ENCODE measurements at regions not wholly inside any gene's neighbourhood (a gene's known extent, or its start where the extent isn't known, plus 50 kb on each side); places are given as distances from the start of the nearest gene placed in this dataset.
"Not testable (repeated sequence)": the region's sequence is repeated elsewhere in the genome, so short reads cannot be mapped to it uniquely, and the experiment has no call there.

DNA sequence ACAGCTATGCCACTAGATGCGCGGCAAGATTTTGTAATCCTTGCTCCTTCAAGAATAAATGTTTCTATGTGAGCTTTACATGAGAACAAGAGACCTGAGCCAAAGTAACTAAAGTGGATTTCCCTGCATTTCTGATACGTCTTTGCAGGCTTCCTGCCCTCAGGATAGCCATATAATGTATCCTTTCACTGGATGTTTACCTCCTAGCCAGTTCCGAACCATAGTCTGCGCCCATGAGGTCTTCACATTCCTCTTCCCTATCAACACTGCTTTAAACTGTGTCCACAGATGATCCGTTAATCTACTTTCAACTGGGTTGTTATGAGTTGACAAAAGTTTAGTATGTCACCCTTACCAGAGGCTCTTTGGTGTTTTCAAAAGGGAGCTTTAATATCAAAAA is 1889.1 kb upstream of the AGA start:
- H3K27ac ChIP-seq (ENCODE audit: poor library complexity, severe bottlenecking): no peak overlapping the region
- DNase-seq (ENCODE audit: low spot score): no peak
- TF ChIP-seq, protein P1, sequence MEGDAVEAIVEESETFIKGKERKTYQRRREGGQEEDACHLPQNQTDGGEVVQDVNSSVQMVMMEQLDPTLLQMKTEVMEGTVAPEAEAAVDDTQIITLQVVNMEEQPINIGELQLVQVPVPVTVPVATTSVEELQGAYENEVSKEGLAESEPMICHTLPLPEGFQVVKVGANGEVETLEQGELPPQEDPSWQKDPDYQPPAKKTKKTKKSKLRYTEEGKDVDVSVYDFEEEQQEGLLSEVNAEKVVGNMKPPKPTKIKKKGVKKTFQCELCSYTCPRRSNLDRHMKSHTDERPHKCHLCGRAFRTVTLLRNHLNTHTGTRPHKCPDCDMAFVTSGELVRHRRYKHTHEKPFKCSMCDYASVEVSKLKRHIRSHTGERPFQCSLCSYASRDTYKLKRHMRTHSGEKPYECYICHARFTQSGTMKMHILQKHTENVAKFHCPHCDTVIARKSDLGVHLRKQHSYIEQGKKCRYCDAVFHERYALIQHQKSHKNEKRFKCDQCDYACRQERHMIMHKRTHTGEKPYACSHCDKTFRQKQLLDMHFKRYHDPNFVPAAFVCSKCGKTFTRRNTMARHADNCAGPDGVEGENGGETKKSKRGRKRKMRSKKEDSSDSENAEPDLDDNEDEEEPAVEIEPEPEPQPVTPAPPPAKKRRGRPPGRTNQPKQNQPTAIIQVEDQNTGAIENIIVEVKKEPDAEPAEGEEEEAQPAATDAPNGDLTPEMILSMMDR (IDR thresholded peaks at IDR 0.05; ENCODE audit: poor library complexity, severe bottlenecking): no peak
- H3K4me3 ChIP-seq (ENCODE audit: severe bottlenecking): no peak overlapping the region
- no peaks in the 10 kb centered on the region for H3K36me3 ChIP-seq (ENCODE audit: low read depth)
- H3K4me1 ChIP-seq (ENCODE audit: insufficient read depth, poor library complexity, severe bottlenecking): no peaks in the 10 kb centered on the region
- H3K9me3 ChIP-seq (ENCODE audit: severe bottlenecking): no peaks in the 10 kb centered on the region
- no peaks in the 10 kb centered on the region for H3K27me3 ChIP-seq (ENCODE audit: insufficient read depth, poor library complexity, severe bottlenecking)
- ATAC-seq (ENCODE audit: low read depth): no peak

DNA sequence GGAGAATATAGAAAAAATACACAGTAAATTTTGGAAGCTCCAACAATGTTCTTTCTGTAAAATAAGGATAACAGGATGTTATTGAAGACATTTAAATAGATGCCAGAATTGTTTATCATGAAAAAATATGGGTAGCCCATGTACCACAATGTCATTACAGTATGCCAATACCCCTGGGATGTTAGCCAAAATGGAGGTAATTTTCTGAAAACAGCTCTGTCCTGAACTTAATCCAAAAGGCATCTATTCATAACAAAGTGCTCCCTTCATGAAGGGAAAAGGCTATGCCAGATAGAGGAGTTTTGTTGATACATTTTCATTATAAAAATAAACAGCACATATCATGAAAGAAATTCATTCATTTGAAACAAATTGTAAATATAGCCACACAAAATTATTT is 1902.6 kb upstream of the AGA start:
- TF ChIP-seq, protein P1 (IDR thresholded peaks at IDR 0.05; ENCODE audit: poor library complexity, severe bottlenecking): no peak
- no peak for ATAC-seq (ENCODE audit: low read depth)
- Histone ChIP-seq H3K27me3 (ENCODE audit: insufficient read depth, poor library complexity, severe bottlenecking) (no peaks in the 10 kb centered on the region), H3K27ac (ENCODE audit: poor library complexity, severe bottlenecking) (no peak overlapping the region), H3K4me3 (ENCODE audit: severe bottlenecking) (no peak overlapping the region), H3K36me3 (ENCODE audit: low read depth) (no peaks in the 10 kb centered on the region), H3K4me1 (ENCODE audit: insufficient read depth, poor library complexity, severe bottlenecking) (no peaks in the 10 kb centered on the region), H3K9me3 (ENCODE audit: severe bottlenecking) (no peaks in the 10 kb centered on the region)
- no peak for DNase-seq (ENCODE audit: low spot score)

DNA sequence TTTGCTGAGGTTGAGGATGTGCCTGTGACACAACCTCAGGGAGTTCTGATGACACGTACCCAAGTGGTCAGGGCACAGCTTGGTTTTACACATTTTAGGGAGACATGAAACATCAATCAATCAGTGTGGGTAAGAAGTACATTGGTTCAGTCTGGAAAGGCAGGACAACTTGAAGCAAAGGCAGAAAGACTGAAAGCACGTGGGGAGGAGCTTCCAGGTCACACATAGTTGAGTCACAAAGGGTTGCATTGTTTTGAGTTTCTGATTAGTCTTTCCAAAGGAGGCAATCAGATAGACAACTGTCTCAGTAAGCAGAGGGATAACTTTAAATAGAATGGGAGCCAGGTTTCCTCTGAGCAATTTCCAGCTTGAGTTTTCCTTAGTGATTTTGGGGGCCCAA is 1910.0 kb upstream of the AGA start:
- DNase-seq (ENCODE audit: low spot score) (no peak), ATAC-seq (ENCODE audit: low read depth) (no peak)
- Histone ChIP-seq H3K27ac (ENCODE audit: poor library complexity, severe bottlenecking) (no peak overlapping the region), H3K36me3 (ENCODE audit: low read depth) (no peaks in the 10 kb centered on the region), H3K4me1 (ENCODE audit: insufficient read depth, poor library complexity, severe bottlenecking) (no peaks in the 10 kb centered on the region), H3K4me3 (ENCODE audit: severe bottlenecking) (no peak overlapping the region), H3K9me3 (ENCODE audit: severe bottlenecking) (no peaks in the 10 kb centered on the region), H3K27me3 (ENCODE audit: insufficient read depth, poor library complexity, severe bottlenecking) (no peaks in the 10 kb centered on the region)
- TF ChIP-seq, protein P1 (IDR thresholded peaks at IDR 0.05; ENCODE audit: poor library complexity, severe bottlenecking): no peak

DNA sequence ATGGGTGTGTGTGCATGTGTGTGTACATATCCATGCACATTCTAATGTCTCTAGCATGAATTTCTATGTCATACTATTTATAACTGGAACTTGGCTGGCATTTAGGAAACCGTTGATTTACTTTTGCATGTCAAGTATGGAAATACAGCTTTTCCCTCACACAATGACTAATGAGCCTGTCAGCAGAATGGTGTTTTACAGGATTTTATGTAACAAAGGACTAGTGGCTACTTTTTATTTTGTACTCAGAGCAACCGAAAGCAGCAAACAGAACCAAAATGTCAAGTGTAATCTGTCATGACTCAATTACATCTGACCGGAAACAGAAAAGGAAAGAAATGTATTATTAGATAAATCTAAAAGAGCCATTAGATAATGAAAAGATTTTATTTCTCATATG is 1911.5 kb upstream of the AGA start:
- no peaks in the 10 kb centered on the region for H3K36me3 ChIP-seq (ENCODE audit: low read depth)

DNA sequence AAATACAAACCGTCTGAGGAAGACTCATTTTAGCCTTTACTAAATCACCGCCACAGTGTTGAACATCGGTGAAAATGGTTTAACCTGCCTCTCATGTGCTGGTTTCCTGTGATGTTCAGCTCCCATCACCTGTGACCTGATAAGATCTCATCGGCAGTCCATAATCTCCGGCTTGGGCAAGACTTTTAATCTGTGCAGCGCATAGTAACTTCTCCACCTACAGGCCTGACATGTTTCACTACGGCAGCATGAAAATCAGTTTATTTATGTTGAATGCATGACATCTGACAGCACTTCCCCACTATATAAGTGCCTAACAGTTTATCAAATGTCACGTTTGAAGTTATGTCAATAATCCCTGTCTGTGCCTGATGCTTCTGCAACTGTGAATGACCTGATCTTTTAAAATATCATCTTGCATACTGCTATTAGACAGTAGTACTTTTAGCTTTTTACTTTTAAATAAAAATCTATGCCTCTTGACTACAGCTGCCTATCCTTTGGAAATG is 1919.8 kb upstream of the AGA start:
- no peak for ATAC-seq (ENCODE audit: low read depth)
- TF ChIP-seq, protein P1 (IDR thresholded peaks at IDR 0.05; ENCODE audit: poor library complexity, severe bottlenecking): no peak
- Histone ChIP-seq H3K27ac (ENCODE audit: poor library complexity, severe bottlenecking) (no peak overlapping the region), H3K4me3 (ENCODE audit: severe bottlenecking) (no peak overlapping the region), H3K36me3 (ENCODE audit: low read depth) (no peaks in the 10 kb centered on the region), H3K4me1 (ENCODE audit: insufficient read depth, poor library complexity, severe bottlenecking) (no peaks in the 10 kb centered on the region), H3K9me3 (ENCODE audit: severe bottlenecking) (no peaks in the 10 kb centered on the region), H3K27me3 (ENCODE audit: insufficient read depth, poor library complexity, severe bottlenecking) (no peaks in the 10 kb centered on the region)
- DNase-seq (ENCODE audit: low spot score): no peak

More for the DNA sequence above, 1911.5 kb upstream of the AGA start:
- no peak overlapping the region for H3K27ac ChIP-seq (ENCODE audit: poor library complexity, severe bottlenecking)
- no peaks in the 10 kb centered on the region for H3K27me3 ChIP-seq (ENCODE audit: insufficient read depth, poor library complexity, severe bottlenecking)
- DNase-seq (ENCODE audit: low spot score) (no peak), ATAC-seq (ENCODE audit: low read depth) (no peak)
- H3K4me3 ChIP-seq (ENCODE audit: severe bottlenecking): no peak overlapping the region
- H3K9me3 ChIP-seq (ENCODE audit: severe bottlenecking): no peaks in the 10 kb centered on the region
- TF ChIP-seq, protein P1 (IDR thresholded peaks at IDR 0.05; ENCODE audit: poor library complexity, severe bottlenecking): no peak
- no peaks in the 10 kb centered on the region for H3K4me1 ChIP-seq (ENCODE audit: insufficient read depth, poor library complexity, severe bottlenecking)

DNA sequence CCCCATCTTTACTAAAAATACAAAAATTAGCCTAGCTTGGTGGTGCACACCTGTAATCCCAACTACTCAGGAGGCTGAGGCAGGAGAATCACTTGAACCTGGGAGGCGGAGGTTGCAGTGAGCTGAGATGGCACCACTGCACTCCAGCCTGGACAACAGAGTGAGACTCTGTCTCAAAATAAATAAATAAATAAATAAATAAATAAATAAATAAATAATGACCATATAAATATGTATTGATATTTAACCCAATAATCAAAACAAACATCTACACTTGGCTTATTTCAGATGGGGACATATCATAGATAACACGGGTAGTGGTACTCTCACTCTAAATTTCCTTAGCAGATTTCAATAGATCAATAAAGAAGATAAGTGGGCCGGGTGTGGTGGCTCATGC is 1923.7 kb upstream of the AGA start:
- ATAC-seq (ENCODE audit: low read depth); H3K36me3 ChIP-seq (ENCODE audit: low read depth); DNase-seq (ENCODE audit: low spot score); H3K4me1 ChIP-seq (ENCODE audit: insufficient read depth, poor library complexity, severe bottlenecking); H3K27me3 ChIP-seq (ENCODE audit: insufficient read depth, poor library complexity, severe bottlenecking); H3K9me3 ChIP-seq (ENCODE audit: severe bottlenecking); H3K4me3 ChIP-seq (ENCODE audit: severe bottlenecking); H3K27ac ChIP-seq (ENCODE audit: poor library complexity, severe bottlenecking): not testable (repeated sequence)

Data from RWPE2 (cell line).